Common myeloid progenitor, CD34-positive (primary cell): ENCODE measurements at regions not wholly inside any gene's neighbourhood (a gene's known extent, or its start where the extent isn't known, plus 50 kb on each side); places are given as distances from the start of the nearest gene placed in this dataset.

Source experiments
- CTCF ChIA-PET: fragments of 350-600 bp; sonication (Branson Sonifier 250); formaldehyde crosslinking; loops from one replicate; lab custom pipeline; 2021; ENCODE audit warnings: antibody characterized with exemption; lab: Charles Lee
- POLR2A ChIA-PET: fragments of 350-600 bp; sonication (Branson Sonifier 250); formaldehyde crosslinking; loops from one replicate; lab custom pipeline; 2021; ENCODE audit warnings: antibody characterized with exemption; lab: Charles Lee
- DNase-seq, 3 donors: peaks; one replicate each; pipeline versions ENCODE4 v3.0.0 to v3.0.0-alpha.2; 2013
- H3K27ac ChIP-seq, 2 experiments: 1 replicate in 1 of 2; 2 replicates in 1 of 2; pipeline ENCODE4 v1.7.0; 2013; ENCODE audit warnings: inconsistent platforms in 2 of 2, low read length in 2 of 2, mild to moderate bottlenecking in 2 of 2, low read depth in 1 of 2, moderate library complexity in 1 of 2; ENCODE audit not compliant: severe bottlenecking in 2 of 2, insufficient read depth in 1 of 2, poor library complexity in 1 of 2
- H3K27me3 ChIP-seq, 5 experiments: replicated peaks in 2 of 5; 1 replicate in 3 of 5; 2 replicates in 2 of 5; pipeline versions ENCODE4 v1.6.1 to v1.7.0; 2013; ENCODE audit warnings: low read length in 4 of 5, mild to moderate bottlenecking in 2 of 5, moderate library complexity in 2 of 5, inconsistent platforms in 1 of 5; ENCODE audit not compliant: insufficient read depth in 5 of 5, control insufficient read depth in 4 of 5
- H3K36me3 ChIP-seq, 4 experiments: 1 replicate in 2 of 4; 2 replicates in 2 of 4; pipeline versions ENCODE4 v1.6.1 to v1.7.0; 2013; ENCODE audit warnings: low read length in 3 of 4, control low read depth in 1 of 4, mild to moderate bottlenecking in 1 of 4; ENCODE audit not compliant: control insufficient read depth in 4 of 4, insufficient read depth in 4 of 4
- H3K4me1 ChIP-seq, 4 experiments: 1 replicate in 3 of 4; 2 replicates in 1 of 4; pipeline versions ENCODE4 v1.6.1 to v1.7.1; 2013; ENCODE audit warnings: low read length in 3 of 4, mild to moderate bottlenecking in 3 of 4, control low read depth in 1 of 4, inconsistent platforms in 1 of 4, moderate library complexity in 1 of 4; ENCODE audit not compliant: control insufficient read depth in 4 of 4, insufficient read depth in 4 of 4; ENCODE audit errors: control extremely low read depth in 1 of 4
- H3K4me3 ChIP-seq, 7 experiments: 1 replicate in 4 of 7; 2 replicates in 3 of 7; pipeline versions ENCODE4 v1.5.1 to v1.7.0; 2013; ENCODE audit warnings: mild to moderate bottlenecking in 7 of 7, low read length in 6 of 7, moderate library complexity in 6 of 7, inconsistent platforms in 2 of 7, low read depth in 2 of 7, control low read depth in 1 of 7; ENCODE audit not compliant: insufficient read depth in 4 of 7, control insufficient read depth in 1 of 7; ENCODE audit errors: extremely low read depth in 1 of 7
- H3K9me3 ChIP-seq, 5 experiments: 1 replicate in 4 of 5; 2 replicates in 1 of 5; pipeline versions ENCODE4 v1.6.1 to v1.7.1; 2013; ENCODE audit warnings: low read length in 4 of 5, mild to moderate bottlenecking in 2 of 5, inconsistent platforms in 1 of 5, low read depth in 1 of 5, moderate library complexity in 1 of 5; ENCODE audit not compliant: control insufficient read depth in 4 of 5, insufficient read depth in 2 of 5; ENCODE audit errors: control extremely low read depth in 1 of 5
- WGBS: methylation state at CpG from one replicate; pipeline ENCODE4 v1.1.5; 2013; ENCODE audit not compliant: insufficient coverage; 5-methylcytosine and 5-hydroxymethylcytosine counted together

DNA sequence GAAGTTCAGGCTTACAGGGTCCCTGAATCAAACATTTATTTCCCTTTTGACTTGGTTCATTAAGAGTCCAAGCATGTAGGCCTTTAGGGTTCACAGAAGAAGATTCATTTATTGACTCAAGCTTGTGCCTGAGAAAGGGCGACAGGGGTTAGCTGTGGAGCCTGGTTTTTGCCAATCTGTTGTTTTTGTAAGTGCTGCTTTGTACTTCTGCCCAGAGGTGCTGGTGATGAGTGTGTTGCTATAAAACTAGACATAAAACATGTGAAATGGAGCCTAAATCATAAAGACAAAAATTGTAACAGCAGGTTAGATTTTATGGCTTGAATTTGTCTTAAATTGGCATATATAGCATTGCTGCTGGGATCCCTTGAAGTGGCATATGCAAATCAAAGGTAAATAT is 308.3 kb upstream of the UBE2E2 start:
- Histone ChIP-seq H3K9me3 (no peaks in the 10 kb centered on the region), H3K36me3 (no peaks in the 10 kb centered on the region), H3K27me3 (no peaks in the 10 kb centered on the region), H3K4me1 (no peaks in the 10 kb centered on the region), H3K27ac (no peak overlapping the region), H3K4me3 (no peak overlapping the region)
- ChIA-PET CTCF (no interaction called here), POLR2A (no interaction called here)
- 100% methylated on average over 1 of the region's 1 CpG for WGBS
- DNase-seq: no peak

DNA sequence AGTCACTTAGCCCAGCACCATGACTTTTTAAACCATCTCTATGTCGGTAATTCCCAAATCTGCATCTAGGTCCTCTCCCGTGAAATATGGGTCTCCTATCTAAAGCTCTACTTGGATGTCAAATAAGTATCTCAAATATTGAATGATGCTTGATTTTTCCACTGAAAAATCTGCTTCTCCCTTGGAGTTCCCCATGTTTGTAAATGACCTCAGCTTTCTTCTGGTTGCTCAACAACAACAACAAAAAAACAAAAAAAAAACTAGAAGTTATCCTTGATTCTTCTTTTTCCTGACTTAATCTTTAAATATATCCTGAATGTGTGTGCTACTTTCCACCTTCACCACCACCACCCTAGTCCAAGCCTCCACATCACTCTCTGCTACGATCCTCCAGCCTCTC is 307.5 kb upstream of the UBE2E2 start:
- H3K4me1 ChIP-seq: no peaks in the 10 kb centered on the region
- DNase-seq: no peak
- no peaks in the 10 kb centered on the region for H3K36me3 ChIP-seq
- H3K27ac ChIP-seq: no peak overlapping the region
- CTCF ChIA-PET: interaction anchor here (0.7 to 1.7 kb wide), 4 partner anchors 9 to 314 kb away, joined by 3 to 4 read pairs (median 4); no protein-coding TSS in a partner anchor
- POLR2A ChIA-PET: no interaction called here
- H3K9me3 ChIP-seq: no peaks in the 10 kb centered on the region
- H3K27me3 ChIP-seq: no peaks in the 10 kb centered on the region
- no peak overlapping the region for H3K4me3 ChIP-seq
- WGBS: 100% methylated on average over 1 of the region's 3 CpGs

DNA sequence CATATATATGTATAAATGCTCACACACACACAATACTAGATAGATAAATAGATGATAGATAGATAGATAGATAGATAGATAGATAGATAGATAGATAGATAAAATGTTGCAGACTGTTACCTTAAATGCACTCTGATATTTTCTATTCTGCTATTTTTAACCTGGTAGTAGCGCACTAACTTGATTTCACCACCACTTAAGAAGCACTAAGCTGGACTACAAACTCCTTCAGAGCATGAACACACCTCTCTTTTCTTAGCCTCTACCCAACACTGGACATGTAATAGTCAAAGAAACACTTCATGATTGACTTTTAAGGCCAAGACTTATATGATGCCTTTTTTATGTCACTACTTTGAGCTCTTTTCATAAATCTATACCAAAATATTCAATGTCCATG is 304.6 kb upstream of the UBE2E2 start:
- no peak for DNase-seq
- CTCF ChIA-PET: no interaction called here
- WGBS: 0% methylated on average over 1 of the region's 1 CpG
- POLR2A ChIA-PET: no interaction called here
- Histone ChIP-seq H3K4me3 (no peak overlapping the region), H3K27me3 (no peaks in the 10 kb centered on the region), H3K36me3 (no peaks in the 10 kb centered on the region), H3K4me1 (no peaks in the 10 kb centered on the region), H3K9me3 (peaks cover 0 to 8% (median 0%) of the 10 kb centered on the region in 5 experiments), H3K27ac (no peak overlapping the region)

DNA sequence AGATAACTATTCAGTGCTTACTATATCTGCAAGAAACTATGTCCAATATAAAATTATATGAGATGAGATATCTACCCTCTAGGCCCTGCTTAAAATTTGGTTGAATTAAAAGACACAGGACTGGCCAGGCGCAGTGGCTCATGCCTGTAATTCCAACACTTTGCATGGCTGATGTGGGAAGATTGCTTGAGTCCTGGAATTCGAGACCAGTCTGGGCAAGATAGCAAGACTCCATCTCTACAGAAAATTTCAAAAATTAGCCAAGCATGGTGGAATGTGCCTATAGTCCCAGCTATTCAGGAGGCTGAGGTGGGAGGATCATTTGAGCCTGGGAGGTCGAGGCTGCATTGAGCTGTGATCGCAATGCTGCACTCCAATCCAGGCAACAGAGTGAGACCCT is 303.7 kb upstream of the UBE2E2 start:
- 93% methylated on average over 3 of the region's 4 CpGs for WGBS
- ChIA-PET POLR2A (no interaction called here), CTCF (no interaction called here)
- H3K27me3 ChIP-seq: no peaks in the 10 kb centered on the region
- no peaks in the 10 kb centered on the region for H3K36me3 ChIP-seq
- H3K4me1 ChIP-seq: no peaks in the 10 kb centered on the region
- no peak for DNase-seq
- peaks cover 0 to 8% (median 0%) of the 10 kb centered on the region in 5 experiments for H3K9me3 ChIP-seq
- H3K27ac ChIP-seq: no peak overlapping the region
- no peak overlapping the region for H3K4me3 ChIP-seq

DNA sequence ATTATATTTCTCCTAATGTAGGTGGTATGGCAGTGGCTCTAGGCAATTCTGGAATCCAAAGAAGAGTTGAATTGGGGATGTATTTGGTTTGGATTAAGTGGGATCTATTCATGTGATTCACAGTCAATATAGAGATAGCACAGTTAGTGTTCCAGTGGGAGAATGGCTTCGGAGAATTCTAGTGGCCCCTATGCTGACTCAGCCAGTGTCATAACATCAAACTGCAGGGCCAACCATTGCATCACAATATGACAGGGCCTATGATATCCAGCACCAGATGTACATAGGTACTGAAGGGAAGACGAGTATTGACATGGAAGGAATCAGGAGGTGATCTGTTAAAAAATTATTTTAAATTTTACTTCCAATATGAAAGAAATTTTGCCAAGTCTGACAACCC is 302.8 kb upstream of the UBE2E2 start:
- no peaks in the 10 kb centered on the region for H3K27me3 ChIP-seq
- WGBS: no CpG with 5 or more reads among the region's 2 CpGs
- DNase-seq: no peak
- H3K4me3 ChIP-seq: no peak overlapping the region
- ChIA-PET CTCF (no interaction called here), POLR2A (no interaction called here)
- H3K9me3 ChIP-seq: peaks cover 0 to 8% (median 0%) of the 10 kb centered on the region in 5 experiments
- H3K4me1 ChIP-seq: peaks cover 0 to 5% (median 0%) of the 10 kb centered on the region in 4 experiments
- H3K27ac ChIP-seq: no peak overlapping the region
- H3K36me3 ChIP-seq: no peaks in the 10 kb centered on the region

DNA sequence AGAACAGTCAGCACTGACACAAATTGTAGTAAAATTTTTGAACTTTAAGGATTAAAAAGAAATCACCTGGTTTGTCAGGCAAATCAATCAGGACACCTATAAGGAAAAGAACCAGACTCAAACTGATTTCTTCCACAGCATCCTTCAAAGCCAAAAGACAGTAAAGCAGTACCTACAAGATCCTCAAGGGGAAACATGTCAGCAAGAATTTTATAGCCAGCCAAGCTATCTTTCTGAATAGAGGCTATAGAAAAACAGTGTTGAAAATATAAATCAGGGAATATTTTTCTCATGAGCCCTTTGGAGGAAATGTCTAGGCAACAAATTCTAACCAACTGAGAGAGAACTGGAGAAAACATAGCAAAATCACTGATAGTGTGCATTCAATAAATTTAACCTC is 301.4 kb upstream of the UBE2E2 start:
- ChIA-PET CTCF (interaction anchor here (1.4 kb wide), 1 partner anchor 14 kb away, joined by 4 read pairs; no protein-coding TSS in a partner anchor), POLR2A (no interaction called here)
- no peak overlapping the region for H3K4me3 ChIP-seq
- H3K9me3 ChIP-seq: peaks cover 0 to 8% (median 0%) of the 10 kb centered on the region in 5 experiments
- no peaks in the 10 kb centered on the region for H3K36me3 ChIP-seq
- DNase-seq: no peak
- H3K27ac ChIP-seq: no peak overlapping the region
- H3K27me3 ChIP-seq: no peaks in the 10 kb centered on the region
- H3K4me1 ChIP-seq: peaks cover 0 to 5% (median 0%) of the 10 kb centered on the region in 4 experiments

DNA sequence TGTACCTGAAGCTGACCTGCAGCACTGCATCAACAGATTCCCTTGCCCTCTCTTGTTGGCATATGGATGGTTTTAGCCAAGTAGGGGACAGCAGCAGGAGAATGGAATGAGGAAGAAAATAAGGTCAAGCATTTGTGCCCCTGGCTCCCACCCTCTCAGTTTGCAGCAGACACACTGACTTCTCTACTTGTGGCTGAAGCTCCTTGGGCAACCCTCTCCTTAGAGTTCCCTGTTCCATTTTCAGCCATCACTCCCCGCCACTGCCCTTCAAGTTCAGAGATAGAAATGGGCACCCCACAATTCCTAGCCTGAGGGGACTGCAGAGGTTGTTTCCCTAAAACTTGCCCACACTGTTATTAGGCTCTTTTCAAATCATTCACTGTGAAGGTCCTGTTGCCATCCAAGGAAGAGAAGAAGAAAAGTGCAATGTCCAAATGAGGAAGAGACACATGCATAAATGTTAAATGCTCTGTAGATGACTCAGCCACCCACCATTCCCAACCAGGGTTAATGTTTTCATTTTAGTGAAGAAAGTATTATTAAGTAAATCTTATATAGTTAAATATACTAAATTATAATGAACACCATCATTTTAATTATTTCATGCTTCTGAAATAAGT is 295.9 kb upstream of the UBE2E2 start:
- H3K27ac ChIP-seq: no peak overlapping the region
- 100% methylated on average over 1 of the region's 1 CpG for WGBS
- peak in 1 of 3 donors; percentile 2 for DNase-seq
- POLR2A ChIA-PET: no interaction called here
- CTCF ChIA-PET: no interaction called here
- H3K4me1 ChIP-seq: peaks cover 0 to 5% (median 0%) of the 10 kb centered on the region in 4 experiments
- H3K4me3 ChIP-seq: no peak overlapping the region
- H3K36me3 ChIP-seq: no peaks in the 10 kb centered on the region
- peaks cover 0 to 3% (median 0%) of the 10 kb centered on the region in 5 experiments for H3K9me3 ChIP-seq
- no peaks in the 10 kb centered on the region for H3K27me3 ChIP-seq
